ENCODE measurements at regions not wholly inside any gene's neighbourhood (a gene's known extent, or its start where the extent isn't known, plus 50 kb on each side); places are given as distances from the start of the nearest gene placed in this dataset.
"Not testable (repeated sequence)": the region's sequence is repeated elsewhere in the genome, so short reads cannot be mapped to it uniquely, and the experiment has no call there.

DNA sequence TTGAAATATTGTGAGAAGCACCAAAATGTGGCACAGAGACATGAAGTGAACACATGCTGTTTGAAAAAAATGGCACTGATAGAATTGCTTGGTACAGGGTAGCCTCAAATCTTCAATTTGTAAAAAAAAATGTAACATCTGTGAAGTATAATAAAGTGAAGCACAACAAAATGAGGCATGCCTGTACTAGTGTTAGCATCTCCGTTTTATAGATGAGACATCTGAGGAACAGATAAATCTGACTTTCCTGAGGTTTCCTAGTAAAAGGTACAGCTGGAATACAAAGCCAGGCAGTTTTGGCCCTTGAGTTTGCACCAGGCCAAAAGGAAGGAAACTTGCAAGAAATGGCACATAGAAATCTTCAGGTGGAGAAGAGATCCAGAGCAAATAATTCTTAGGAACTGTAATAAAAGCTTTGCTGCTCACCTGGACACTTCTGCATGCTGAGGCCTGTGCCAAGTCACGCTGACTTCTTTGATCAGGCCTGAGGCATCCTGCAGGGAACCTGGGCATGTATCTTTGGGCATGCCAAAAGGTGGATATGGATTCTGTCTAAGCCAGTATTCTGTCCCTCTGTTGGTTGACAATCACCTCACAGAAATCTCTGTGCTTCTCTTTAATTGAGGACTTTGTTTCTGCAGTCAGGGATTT is 251.5 kb upstream of the PLPP4 start:
- no peak for DNase-seq

DNA sequence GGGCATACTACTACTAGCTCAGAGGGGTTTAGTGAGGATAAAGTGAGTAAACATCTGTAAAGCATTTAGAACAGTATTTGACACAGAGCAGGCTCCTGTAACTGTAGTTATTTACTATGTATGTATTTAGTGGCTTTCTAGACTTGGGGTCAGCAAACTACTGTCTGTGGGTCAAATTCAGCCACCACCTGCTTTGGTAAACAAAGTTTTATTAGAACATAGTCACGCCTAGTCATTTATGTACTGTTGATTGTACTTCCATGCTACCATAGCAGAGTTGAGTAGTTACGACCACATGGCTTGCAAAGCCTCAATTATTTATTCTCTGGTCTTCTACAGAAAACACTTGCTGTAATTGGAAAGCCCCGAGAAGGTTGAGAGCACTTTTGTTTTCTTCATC is 248.5 kb upstream of the PLPP4 start:
- DNase-seq: no peak

DNA sequence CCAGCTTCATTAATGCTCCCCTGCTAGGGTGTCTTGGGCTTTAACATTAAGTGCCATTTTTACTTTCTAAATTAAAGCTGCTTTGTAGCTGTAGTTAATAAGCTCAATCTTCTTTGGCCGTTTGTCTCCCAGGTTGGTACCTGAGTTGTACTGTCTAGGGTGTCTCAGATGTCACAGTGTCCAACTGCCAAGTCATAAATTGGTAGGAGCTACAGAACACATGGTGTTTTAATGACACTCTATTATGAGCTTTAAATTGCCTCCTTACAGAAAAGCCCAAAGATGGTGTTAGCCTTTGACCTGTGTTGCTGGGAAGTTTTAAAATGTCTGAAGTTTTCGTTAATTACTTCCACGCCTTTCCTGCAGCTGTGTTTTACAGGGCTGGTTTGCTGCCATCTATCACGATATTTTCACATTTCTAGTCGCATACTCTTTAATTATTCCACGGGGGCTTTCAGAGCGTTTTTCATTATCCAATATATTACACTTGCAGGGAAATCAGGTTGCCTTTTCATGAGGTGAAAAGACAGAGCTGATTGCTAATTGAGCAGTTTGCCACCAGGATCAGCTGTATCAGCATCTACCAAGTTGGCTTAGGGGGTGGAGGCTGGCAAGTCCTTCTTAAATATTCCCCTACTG is 247.8 kb upstream of the PLPP4 start:
- no peak for DNase-seq

DNA sequence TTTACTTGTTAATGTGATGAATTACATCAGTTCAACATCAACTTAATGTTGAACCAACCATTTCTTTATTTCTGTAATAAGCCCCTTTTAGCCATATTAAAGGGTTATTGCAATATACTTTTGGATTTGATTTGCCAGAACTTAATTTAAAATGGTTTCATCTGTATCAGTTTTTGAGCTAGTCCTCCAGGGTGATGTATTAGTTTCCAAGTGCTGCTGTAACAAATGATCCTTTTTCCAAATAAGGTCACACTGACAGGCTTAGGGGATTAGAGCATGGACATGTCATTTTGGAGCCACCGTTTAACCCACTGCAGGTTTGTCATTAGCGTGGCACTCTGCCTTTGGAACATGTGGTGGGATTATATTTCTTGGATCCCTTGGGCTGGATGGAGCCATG is 244.8 kb upstream of the PLPP4 start:
- no peak for DNase-seq

DNA sequence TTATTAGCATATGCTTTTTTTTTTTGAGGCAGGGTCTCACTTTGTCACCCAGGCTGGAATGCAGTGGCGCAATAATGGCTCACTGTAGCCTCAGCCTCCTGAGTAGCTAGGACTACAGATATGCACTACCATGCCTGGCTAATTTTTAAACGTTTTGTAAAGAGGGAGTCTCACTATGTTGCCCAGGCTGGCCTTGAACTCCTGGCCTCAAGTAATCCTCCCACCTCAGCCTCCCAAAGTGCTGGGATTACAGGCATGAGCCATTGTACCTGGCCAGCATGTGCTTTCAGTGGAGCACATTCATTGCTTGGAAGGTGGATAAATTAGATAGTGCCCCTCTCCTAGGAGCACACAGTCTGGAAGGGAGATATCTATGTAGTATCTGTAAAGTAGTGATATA is 243.7 kb upstream of the PLPP4 start:
- not testable (repeated sequence) for DNase-seq

DNA sequence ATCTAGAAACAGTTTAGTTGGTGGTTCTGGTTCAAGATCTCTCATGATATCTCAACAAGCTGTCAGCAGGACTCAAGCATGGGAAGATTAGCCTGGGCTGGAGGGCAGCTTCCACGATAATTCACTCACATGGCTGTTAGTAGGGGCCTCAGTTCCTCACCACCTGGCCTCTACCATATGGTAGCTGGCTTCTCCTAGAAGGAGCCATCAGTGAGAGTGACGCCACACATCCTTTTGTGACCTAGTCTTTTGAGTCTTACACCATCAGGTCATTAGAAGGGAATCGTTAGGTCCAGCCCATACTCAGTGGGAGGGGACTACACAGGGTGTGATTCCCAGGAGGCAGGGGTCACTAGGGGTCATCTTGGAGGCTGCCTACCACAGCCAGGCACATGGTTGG is 239.3 kb upstream of the PLPP4 start:
- no peak for DNase-seq

DNA sequence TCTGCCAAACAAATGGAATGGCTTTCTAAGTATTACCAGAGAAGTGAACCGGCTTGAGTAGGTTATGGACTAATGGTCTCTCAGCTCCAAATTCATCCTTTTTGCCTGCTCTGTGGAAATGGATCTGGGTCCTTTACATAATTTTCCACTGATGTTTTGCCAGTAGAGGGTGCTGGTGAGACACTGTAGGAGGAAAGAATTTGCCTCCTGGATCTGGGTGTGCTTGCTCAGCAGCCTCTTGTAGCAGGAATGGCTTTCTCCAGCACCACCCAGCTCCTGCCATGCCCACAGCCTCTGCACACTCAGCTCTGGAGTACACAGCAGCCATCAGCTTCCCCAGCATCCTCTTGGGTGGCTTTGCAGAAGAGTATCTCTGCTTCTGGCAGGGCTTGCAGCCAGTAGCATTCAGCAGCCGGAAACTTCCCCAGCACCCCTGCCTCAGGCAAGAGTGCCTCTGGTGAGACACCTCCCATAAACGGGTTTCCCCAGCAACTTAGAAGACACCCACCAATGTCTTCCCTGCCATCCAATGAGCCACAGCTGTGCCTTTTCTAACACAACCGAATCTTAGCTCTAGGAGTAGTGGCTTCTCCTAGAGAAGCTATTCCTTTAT is 235.0 kb upstream of the PLPP4 start:
- DNase-seq: peak in 1 of 3 experiments; percentile 3

DNA sequence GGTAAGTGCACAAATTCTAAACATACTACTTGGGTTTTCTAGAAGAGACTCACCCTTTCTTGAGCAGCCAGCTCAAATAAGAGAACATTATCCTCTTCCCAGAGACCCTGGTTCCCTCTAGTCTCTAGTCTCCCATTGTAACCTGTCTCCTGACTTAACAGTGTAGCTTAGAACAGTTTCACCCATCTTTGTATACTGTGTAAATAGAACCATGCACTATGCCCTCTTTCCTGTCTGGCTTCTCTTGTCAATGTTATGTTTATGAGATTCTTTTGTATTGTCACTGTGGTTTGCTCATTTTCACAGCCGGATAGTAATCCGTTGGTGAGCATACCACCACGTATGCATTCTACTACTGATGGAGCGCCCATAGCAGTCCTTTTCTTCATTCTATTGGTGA is 227.4 kb upstream of the PLPP4 start:
- DNase-seq: no peak

DNA sequence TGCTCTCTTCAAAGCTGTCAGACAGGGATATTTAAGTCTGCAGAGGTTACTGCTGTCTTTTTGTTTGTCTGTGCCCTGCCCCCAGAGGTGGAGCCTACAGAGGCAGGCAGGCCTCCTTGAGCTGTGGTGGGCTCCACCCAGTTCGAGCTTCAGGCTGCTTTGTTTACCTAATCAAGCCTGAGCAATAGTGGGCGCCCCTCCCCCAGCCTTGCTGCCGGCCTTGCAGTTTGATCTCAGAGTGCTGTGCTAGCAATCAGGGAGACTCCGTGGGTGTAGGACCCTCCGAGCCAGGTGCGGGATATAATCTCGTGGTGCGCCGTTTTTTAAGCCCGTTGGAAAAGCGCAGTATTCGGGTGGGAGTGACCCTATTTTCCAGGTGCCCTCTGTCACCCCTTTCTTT is 217.3 kb upstream of the PLPP4 start:
- not testable (repeated sequence) for DNase-seq

DNA sequence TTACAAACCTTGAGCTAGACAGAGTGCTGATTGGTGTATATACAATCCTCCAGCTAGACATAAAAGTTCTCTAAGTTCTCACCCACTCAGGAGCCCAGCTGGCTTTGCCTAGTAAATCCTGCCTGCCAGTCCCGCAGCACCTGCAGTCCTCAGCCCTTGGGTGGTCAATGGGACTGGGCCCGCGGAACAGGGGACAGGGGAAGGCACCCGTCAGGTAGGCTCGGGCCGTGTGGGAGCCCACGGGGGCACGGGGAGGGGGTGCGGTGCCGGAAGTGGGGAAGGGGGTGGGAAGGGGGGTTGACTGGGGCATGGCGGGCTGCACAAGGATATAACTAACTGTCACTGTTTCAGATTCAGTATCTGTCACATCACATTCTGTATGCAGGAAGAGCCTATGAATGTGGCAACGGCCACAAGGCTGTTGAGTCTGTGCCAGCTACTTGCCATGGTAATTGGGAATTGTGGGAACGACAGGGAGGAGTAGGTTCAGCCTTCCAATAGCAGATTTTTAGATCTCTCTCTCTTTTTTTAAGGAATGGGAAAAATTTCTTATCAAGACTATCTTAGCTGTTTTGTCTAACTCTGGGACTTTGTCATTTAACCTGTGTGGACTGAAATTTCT is 205.1 kb upstream of the PLPP4 start:
- DNase-seq: no peak

DNA sequence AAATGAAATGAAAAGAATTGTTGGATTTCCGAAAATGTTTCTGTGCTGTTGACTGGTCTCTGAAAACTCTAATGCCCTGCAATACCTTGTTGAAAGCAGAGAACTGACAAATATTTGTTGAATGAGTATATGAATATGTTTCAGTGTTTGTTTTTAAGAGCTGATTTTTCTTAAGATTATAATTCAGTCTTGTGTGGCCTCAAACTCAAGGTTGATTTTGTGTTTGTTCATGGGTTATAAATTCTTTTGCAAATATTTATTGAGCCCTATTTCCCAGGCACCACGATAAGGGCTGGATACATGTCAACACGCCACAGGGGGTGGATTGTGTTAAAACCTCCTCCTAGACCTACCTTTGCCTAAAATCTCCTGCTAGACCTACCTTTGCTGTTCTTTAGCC is 203.9 kb upstream of the PLPP4 start:
- no peak for DNase-seq

DNA sequence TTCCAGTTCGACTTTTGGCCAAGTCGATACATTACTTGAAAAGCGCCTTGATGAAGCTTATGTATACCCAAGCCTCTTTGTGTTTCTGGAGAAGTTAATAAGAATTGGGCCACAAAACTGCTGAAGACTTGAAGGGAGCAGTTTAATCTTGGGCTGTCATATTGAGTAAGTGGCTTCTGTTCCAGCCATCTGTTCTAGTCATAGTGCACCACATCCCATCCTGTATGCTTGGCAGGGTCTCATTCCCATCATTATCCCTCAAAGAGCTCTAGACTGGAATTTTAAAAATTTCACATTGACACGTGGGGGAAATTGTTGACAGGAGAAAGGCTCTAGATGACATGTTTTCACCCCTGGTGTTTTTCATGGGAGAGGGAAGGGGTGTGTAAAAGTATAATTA is 196.6 kb upstream of the PLPP4 start:
- DNase-seq: no peak

DNA sequence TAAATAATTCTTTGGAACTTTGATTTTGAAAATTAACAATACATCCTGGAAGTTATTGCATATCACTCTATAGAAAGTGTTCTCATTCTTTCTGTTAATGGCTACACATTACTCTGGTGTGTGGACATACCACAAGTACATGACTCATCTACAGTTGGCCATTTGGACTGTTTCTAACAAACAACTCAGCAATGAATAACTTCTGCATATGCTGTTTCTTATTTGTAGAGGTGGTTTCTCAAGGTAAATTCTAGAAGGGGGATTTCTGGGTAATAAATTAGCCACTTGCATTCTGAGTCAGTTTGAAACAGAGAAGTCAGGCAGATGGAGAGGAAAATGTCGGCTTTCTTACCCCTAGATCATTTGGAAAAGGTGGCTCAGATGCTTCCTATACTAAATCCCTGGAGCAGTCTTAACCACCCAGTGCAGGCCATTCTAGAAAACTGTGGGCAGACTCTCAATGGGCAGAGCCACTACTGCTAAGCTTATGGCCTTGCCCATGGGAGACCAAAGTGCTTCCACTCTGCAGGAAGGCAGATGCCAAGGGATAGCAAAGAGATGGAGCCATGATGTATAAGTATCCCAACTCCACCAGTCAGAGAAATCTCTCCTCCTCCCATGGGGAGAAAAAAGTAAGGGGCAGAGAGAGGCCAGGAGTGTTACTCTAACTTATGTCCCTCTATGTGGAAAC is 194.0 kb upstream of the PLPP4 start:
- no peak for DNase-seq

DNA sequence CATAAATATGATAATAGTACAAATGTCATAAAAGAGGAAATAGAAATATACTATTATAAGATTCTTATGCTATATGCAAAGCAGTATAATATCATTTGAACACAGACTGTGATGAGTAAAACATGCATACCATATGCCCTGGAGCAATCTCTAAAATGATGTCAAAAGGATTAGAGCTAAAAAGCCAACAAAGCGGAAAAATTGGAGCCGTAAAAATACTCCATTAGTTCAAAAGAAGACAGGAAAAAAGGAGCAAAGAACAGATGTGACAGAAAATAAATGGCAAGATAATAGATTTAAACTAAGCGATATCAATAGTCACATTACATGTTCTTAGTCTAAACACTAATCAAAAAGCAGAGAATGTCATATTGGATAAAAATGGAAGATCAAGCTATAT is 191.0 kb upstream of the PLPP4 start:
- no peak for DNase-seq

DNA sequence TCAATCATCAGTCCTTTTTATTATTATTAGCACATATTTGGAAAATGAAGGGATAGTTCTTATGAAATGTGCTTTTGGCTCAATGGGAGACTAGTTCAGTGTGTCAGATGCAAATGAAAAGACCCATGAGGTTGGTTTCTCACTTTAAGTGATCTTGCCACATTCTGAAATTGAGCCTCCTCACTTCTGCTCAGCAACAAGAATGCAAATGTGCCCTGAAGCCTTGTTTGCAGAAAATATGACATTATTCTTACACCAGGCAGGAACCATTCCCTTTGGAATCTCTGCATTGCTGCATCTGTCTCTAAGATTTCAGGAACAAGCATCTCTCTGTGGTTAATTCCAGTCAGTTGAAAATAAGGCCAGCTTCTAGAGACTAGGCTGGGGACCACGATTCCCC is 186.1 kb upstream of the PLPP4 start:
- DNase-seq: no peak

DNA sequence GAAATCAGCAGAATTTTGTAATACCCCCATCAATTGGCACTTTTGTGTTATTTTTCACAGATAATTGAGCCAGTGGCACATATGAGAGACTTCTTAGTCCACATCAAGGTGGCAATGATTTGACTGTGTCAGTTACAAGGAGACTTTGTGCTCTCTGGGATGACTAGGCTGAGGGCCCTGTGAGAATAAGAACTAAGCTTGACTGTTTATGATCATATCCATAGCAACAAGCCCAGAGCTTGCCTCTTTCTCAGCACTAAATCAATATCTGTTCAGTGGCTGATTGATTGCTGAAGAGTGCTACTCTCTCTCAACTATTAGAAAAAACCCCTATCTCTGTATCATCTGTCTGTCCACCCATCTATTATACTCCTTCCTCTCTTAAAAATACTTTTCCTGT is 185.3 kb upstream of the PLPP4 start:
- no peak for DNase-seq

DNA sequence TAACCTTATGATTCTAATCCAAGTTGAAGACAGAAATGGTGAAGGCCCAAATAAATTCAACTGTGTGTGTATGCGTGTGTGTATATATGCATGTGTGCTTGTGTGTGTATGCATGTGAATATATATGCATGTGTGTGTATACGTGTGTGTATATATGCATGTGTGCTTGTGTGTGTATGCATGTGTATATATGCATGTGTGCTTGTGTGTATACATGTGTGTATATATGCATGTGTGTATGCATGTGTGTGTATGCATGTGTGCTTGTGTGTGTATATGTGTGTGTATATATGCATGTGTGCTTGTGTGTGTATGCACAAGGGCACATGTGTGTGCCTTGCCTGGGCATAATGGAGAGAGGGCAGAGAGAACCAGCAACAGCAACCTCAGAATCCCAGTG is 184.7 kb upstream of the PLPP4 start:
- no peak for DNase-seq

DNA sequence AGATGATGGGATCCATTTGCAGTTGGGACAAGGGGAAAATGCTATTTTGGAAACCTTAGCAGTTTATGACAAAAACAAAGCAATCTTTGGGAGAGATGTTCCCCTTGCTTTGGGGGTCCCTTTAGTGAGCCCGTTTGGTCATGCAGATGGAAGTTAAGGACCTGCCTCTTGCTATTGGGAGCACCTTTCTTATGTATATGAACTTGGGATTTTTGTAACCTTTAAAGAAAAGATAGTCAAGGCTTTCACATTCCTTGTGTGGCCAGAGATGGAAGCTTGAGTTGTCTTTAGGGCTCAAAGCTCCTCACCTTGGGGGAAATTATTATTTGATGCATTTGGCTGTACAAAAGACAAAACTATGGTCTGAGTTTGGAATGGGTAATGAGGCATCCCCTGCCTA is 179.0 kb upstream of the PLPP4 start:
- DNase-seq: no peak

DNA sequence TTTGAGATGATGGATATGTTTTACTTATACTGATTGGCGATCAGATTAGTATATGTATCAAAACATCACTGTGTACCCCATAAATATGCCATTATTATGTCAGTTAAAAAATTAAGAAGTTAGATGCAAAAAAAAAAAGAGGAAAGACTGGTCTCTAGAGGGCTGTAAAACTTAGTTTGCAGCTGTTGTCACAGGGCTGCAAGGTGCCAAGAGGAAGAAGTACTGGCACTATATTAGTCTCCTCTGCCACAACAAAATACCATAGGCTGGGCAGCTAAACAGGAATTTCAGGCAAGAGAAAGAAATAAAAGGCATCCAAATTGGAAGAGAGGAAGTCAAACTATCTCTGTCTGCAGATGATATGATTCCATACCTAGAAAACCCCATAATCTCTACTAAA is 177.8 kb upstream of the PLPP4 start:
- DNase-seq: no peak

DNA sequence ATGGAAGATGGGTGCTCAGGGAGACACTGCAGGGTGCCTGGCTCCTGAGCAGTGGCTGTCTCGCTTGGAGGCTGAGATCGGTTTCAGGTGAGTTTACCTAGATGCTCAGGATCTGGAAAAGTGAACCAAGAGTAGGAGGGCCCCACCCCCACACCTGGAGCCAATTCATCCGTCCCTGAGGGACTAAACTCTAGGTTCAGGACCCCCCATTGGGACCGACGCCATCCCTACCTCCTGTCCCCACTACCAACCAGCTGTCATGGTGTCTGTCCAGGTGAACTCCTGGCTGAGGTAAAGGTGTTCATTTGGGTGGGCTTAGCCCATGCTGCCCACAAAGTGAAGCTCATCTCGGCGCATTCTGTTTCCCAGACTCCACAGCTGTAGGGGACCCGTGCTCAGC is 174.6 kb upstream of the PLPP4 start:
- DNase-seq: no peak

DNA sequence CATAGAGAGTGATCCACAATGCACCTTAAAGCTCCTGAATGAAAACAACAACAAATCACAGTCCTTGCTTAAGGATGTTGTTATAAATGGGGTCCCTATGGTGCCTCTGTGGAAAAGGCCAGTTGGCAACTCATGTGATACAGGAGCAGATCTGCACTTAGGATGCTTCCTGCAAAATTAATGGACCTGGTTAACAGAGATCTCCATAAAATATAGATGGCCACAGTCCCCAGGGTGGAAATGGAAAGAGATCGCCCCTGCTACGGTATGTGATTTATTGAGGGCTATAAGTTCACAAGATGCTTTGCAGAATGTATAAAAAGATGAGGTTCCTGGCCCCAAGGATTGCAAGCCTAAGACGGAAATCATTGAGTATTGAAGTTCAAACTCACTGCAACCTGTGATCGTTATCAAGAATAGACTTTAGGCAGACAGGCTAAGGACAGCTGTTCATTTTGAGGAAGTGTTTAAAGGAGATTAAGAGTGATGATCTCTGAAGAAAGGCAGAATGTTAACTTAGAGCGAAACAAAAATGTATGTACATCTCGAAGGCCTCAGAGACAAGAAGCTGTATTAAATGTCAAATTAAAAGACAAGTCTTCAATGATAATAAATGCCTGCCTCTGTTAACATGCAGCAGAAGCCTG is 174.1 kb upstream of the PLPP4 start:
- no peak for DNase-seq

DNA sequence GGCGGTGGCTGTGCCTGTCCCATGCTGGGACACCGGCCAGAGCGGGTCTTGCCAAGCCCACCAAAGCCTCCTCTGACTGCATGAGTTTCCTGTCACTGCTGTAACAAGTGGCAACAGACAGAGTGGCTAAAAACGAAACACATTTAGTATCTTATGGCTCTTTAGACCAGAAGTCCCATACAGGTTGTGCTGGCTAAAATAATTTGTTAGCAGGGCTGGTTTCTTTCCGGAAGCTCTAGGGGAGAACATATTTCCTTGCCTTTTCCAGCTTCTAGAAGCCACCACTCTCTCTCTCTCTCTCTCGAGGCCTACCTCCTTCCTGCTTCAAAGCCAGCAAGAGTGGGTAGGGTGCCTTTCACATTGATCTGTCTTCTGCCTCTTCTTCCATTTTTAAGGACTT is 171.6 kb upstream of the PLPP4 start:
- no peak for DNase-seq

DNA sequence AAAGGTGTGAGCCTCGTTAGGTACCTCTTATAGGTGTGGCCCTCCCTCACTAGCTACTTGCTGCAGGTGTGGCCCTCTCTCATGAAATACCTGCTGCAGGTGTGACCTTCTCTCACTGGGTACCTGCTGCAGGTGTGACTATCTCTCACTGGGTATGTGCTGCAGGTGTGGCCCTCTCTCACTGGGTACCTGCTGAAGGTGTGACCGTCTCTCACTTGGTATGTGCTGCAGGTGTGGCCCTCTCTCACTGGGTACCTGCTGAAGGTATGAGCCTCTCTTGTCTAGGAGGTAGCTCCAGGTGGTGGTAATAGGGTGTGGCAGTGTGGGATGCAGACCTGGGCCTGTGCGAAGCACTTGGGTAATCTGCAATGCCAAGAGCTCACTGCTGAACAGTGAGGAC is 170.7 kb upstream of the PLPP4 start:
- no peak for DNase-seq

Measured in NCI-H1417 (cell line).